HEK293 (cell line): ENCODE measurements at regions not wholly inside any gene's neighbourhood (a gene's known extent, or its start where the extent isn't known, plus 50 kb on each side); places are given as distances from the start of the nearest gene placed in this dataset.

Experiments used
- CTCF ChIA-PET: fragments of 350-600 bp; formaldehyde crosslinking; extraction: SDS; loops from one replicate; lab custom pipeline; 2021; ENCODE audit warnings: antibody characterized with exemption; lab: Yijun Ruan, JAX
- POLR2A ChIA-PET: fragments of 300-600 bp; formaldehyde crosslinking; extraction: SDS; loops from one replicate; lab custom pipeline; 2020; ENCODE audit warnings: antibody characterized with exemption, inconsistent platforms; lab: Yijun Ruan, JAX
- H3K27ac ChIP-seq: fragments of 200-500 bp; sonication (Bioruptor generic); 2 replicates; pipeline ENCODE4 v1.5.1; 2014; ENCODE audit warnings: low read depth, low read length, control low read depth, inconsistent platforms; ENCODE audit errors: extremely low read depth
- H3K36me3 ChIP-seq, 2 experiments: fragments of 200-500 bp in 1 of 2; sonication (Bioruptor generic) in 1 of 2; 1 replicate in 1 of 2; 2 replicates in 1 of 2; pipeline ENCODE4 v1.5.1; 2014 to 2017; ENCODE audit warnings: inconsistent platforms in 2 of 2, low read length in 2 of 2; ENCODE audit not compliant: control insufficient read depth in 2 of 2, insufficient read depth in 1 of 2
- H3K4me1 ChIP-seq: fragments of 200-500 bp; sonication (Bioruptor generic); 2 replicates; pipeline ENCODE4 v1.5.1; 2014; ENCODE audit warnings: mild to moderate bottlenecking, low read length, inconsistent platforms; ENCODE audit not compliant: control insufficient read depth, insufficient read depth
- H3K4me3 ChIP-seq: 2 replicates; pipeline ENCODE4 v1.5.1; 2011; ENCODE audit warnings: low read depth, mild to moderate bottlenecking, control low read depth, low read length, moderate library complexity
- H3K9me3 ChIP-seq: fragments of 200-500 bp; sonication (Bioruptor generic); 2 replicates; pipeline ENCODE4 v1.5.1; 2014; ENCODE audit warnings: low read depth, low read length, inconsistent platforms; ENCODE audit not compliant: control insufficient read depth, insufficient read depth
- HIC1 ChIP-seq: fragments of 450-650 bp; formaldehyde crosslinking; IDR thresholded peaks from 2 replicates; pipeline ENCODE4 v1.5.1; 2016; ENCODE audit warnings: missing biosample characterization, missing genetic modification characterization
- HOXD13 ChIP-seq: sonication (generic); formaldehyde crosslinking; IDR thresholded peaks from 2 replicates; pipeline ENCODE4 v1.8.0; 2022; ENCODE audit warnings: missing genetic modification reagents, borderline replicate concordance
- OSR2 ChIP-seq: fragments of 450-650 bp; formaldehyde crosslinking; IDR thresholded peaks from 2 replicates; pipeline ENCODE4 v1.5.1; 2016; ENCODE audit warnings: missing biosample characterization, missing genetic modification characterization
- PRDM2 ChIP-seq: fragments of 450-650 bp; formaldehyde crosslinking; IDR thresholded peaks from 2 replicates; pipeline ENCODE4 v1.5.1; 2016; ENCODE audit warnings: missing biosample characterization, missing genetic modification characterization, borderline replicate concordance
- RBAK ChIP-seq: fragments of 450-650 bp; formaldehyde crosslinking; IDR thresholded peaks from 2 replicates; pipeline ENCODE4 v1.5.1; 2016; ENCODE audit warnings: missing biosample characterization, missing genetic modification characterization
- WT1 ChIP-seq: fragments of 450-650 bp; formaldehyde crosslinking; IDR thresholded peaks from 2 replicates; pipeline ENCODE4 v1.5.1; 2016; ENCODE audit warnings: missing biosample characterization, missing genetic modification characterization
- ZBTB44 ChIP-seq: fragments of 450-650 bp; IDR thresholded peaks from 2 replicates; pipeline ENCODE4 v1.5.1; 2018; ENCODE audit warnings: missing biosample characterization, mild to moderate bottlenecking, missing genetic modification characterization
- ZNF155 ChIP-seq: fragments of 450-650 bp; formaldehyde crosslinking; IDR thresholded peaks from 2 replicates; pipeline ENCODE4 v1.5.1; 2016; ENCODE audit warnings: missing biosample characterization, missing genetic modification characterization
- ZNF169 ChIP-seq: fragments of 450-650 bp; formaldehyde crosslinking; IDR thresholded peaks from 2 replicates; pipeline ENCODE4 v1.5.1; 2016; ENCODE audit warnings: missing biosample characterization, missing genetic modification characterization
- ZNF24 ChIP-seq: fragments of 450-650 bp; formaldehyde crosslinking; IDR thresholded peaks from 2 replicates; pipeline ENCODE4 v1.5.1; 2016; ENCODE audit warnings: missing biosample characterization, missing genetic modification characterization
- ZNF280D ChIP-seq: fragments of 450-650 bp; formaldehyde crosslinking; IDR thresholded peaks from 2 replicates; pipeline ENCODE4 v1.5.1; 2016; ENCODE audit warnings: missing biosample characterization, missing genetic modification characterization
- ZNF302 ChIP-seq: fragments of 450-650 bp; formaldehyde crosslinking; IDR thresholded peaks from 2 replicates; pipeline ENCODE4 v1.5.1; 2016; ENCODE audit warnings: missing biosample characterization, missing genetic modification characterization, low read depth
- ZNF488 ChIP-seq: fragments of 450-650 bp; formaldehyde crosslinking; IDR thresholded peaks from 2 replicates; pipeline ENCODE4 v1.5.1; 2016; ENCODE audit warnings: missing biosample characterization, missing genetic modification characterization
- ZNF677 ChIP-seq: fragments of 450-650 bp; IDR thresholded peaks from 2 replicates; pipeline ENCODE4 v1.5.0; 2018; ENCODE audit warnings: missing biosample characterization, mild to moderate bottlenecking, missing genetic modification characterization, moderate library complexity
- ZNF843 ChIP-seq: fragments of 450-650 bp; formaldehyde crosslinking; IDR thresholded peaks from 2 replicates; pipeline ENCODE4 v1.5.1; 2016; ENCODE audit warnings: missing biosample characterization, missing genetic modification characterization
- ZSCAN18 ChIP-seq: fragments of 450-650 bp; formaldehyde crosslinking; IDR thresholded peaks from 2 replicates; pipeline ENCODE4 v1.5.1; 2016; ENCODE audit warnings: missing biosample characterization, missing genetic modification characterization

GRCh38 chr10:128873411-128874054, 593.5 kb upstream of the MGMT start (continued):
- no peak for TF ChIP-seq ZBTB44 (tag by site-specific recombination)
- TF ChIP-seq HIC1 (tag by site-specific recombination), result no peak
- TF ChIP-seq ZNF843, result no peak

GRCh38 chr10:128874331-128874730, 592.7 kb upstream of the MGMT start:
- POLR2A ChIA-PET, result no interaction called here
- Histone ChIP-seq H3K4me3 (no peak overlapping the region), H3K27ac (no peak overlapping the region)

GRCh38 chr10:128875030-128875744, 591.9 kb upstream of the MGMT start:
- CTCF ChIA-PET, result no interaction called here
- Histone ChIP-seq H3K4me1 (no peaks in the 10 kb centered on the region), H3K27ac (no peak overlapping the region), H3K36me3 (no peaks in the 10 kb centered on the region), H3K4me3 (no peak overlapping the region), H3K9me3 (no peaks in the 10 kb centered on the region)
- POLR2A ChIA-PET, result no interaction called here
- TF ChIP-seq ZNF24 (tag by site-specific recombination), result no peak
- TF ChIP-seq ZNF169 (tag by site-specific recombination), result no peak
- no peak for TF ChIP-seq ZNF488 (tag by site-specific recombination)
- TF ChIP-seq OSR2 (tag by site-specific recombination), result no peak
- TF ChIP-seq ZNF302, result no peak
- no peak for TF ChIP-seq HOXD13 (CRISPR knock-in tag)
- no peak for TF ChIP-seq ZNF155 (tag by site-specific recombination)
- TF ChIP-seq ZNF280D (tag by site-specific recombination), result no peak
- TF ChIP-seq PRDM2 (tag by site-specific recombination), result no peak

More at GRCh38 chr10:128874331-128874730, 592.7 kb upstream of the MGMT start:
- CTCF ChIA-PET, result no interaction called here
- Histone ChIP-seq H3K36me3 (no peaks in the 10 kb centered on the region), H3K9me3 (no peaks in the 10 kb centered on the region), H3K4me1 (no peaks in the 10 kb centered on the region)
- TF ChIP-seq ZNF677 (tag by site-specific recombination), result no peak
- TF ChIP-seq RBAK (tag by site-specific recombination), result no peak
- TF ChIP-seq ZSCAN18 (tag by site-specific recombination), result no peak
- TF ChIP-seq WT1 (tag by site-specific recombination), result no peak
